Lower leg skin (tissue), 4 donors: ENCODE measurements at regions not wholly inside any gene's neighbourhood (a gene's known extent, or its start where the extent isn't known, plus 50 kb on each side); places are given as distances from the start of the nearest gene placed in this dataset.

Experiments
- DNase-seq, 2 donors: peaks; one replicate each; pipeline ENCODE4 v3.0.0-alpha.2; 2019; ENCODE audit warnings: low spot score in 2 of 2
- H3K4me3 ChIP-seq: fragments of 200-600 bp; sonication (generic); 2 replicates; pipeline ENCODE4 v1.5.1; 2017; ENCODE audit warnings: mild to moderate bottlenecking, low read depth; ENCODE audit not compliant: poor library complexity, severe bottlenecking
- POLR2A ChIP-seq, 2 donors: fragments of 450-650 bp; IDR thresholded peaks; one replicate each; pipeline ENCODE4 v1.6.1; 2016 to 2017; ENCODE audit warnings: antibody characterized with exemption in 2 of 2, mild to moderate bottlenecking in 1 of 2, moderate library complexity in 1 of 2
- WGBS, 2 donors: methylation state at CpG; one replicate each; pipeline ENCODE4 v1.1.5; 2018; 5-methylcytosine and 5-hydroxymethylcytosine counted together
- intact Hi-C: fragments of 100-400 bp; cut with DNase I; formaldehyde crosslinking; loops from one replicate; pipeline ENCODE4 v1.15.0; 2023; ENCODE audit warnings: low total_unique reads
- TF ChIP-seq, protein P1 (sequence below), 3 donors: fragments of 450-650 bp; IDR thresholded peaks; one replicate each; pipeline ENCODE4 v1.5.1; 2016; ENCODE audit warnings: antibody characterized with exemption in 3 of 3, mild to moderate bottlenecking in 3 of 3, moderate library complexity in 2 of 3

- WGBS, 2 donors, result 54 to 65% methylated on average over 5 of the region's 5 CpGs
- TF ChIP-seq, protein P1, sequence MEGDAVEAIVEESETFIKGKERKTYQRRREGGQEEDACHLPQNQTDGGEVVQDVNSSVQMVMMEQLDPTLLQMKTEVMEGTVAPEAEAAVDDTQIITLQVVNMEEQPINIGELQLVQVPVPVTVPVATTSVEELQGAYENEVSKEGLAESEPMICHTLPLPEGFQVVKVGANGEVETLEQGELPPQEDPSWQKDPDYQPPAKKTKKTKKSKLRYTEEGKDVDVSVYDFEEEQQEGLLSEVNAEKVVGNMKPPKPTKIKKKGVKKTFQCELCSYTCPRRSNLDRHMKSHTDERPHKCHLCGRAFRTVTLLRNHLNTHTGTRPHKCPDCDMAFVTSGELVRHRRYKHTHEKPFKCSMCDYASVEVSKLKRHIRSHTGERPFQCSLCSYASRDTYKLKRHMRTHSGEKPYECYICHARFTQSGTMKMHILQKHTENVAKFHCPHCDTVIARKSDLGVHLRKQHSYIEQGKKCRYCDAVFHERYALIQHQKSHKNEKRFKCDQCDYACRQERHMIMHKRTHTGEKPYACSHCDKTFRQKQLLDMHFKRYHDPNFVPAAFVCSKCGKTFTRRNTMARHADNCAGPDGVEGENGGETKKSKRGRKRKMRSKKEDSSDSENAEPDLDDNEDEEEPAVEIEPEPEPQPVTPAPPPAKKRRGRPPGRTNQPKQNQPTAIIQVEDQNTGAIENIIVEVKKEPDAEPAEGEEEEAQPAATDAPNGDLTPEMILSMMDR (IDR thresholded peaks at IDR 0.05), result no peak
- no peak for TF ChIP-seq POLR2A (IDR thresholded peaks at IDR 0.05)
- intact Hi-C loops, result no loop called here
- H3K4me3 ChIP-seq, result no peak overlapping the region
- DNase-seq, result no peak
Measured at GRCh38 chr18:55699233-55699765, 111.3 kb upstream of the TCF4 start.

DNA sequence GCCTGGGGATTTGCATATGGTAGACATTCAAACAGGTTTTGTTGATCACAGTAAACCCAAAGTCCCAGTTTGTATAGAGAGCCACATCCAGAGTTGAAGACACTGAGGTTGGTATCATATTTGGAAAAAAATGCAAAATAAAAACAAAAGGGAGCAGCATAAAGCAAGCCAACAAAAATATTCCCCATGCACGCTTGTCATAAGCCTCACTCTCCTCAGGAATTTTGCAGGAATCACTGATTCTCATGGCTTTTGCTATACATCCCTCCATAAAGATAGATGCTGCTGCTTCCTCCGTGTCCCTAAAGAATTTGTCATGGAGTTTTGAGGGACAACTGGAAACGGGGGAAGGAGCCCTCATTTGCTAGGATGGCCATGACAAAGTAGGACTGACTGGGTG lies 108.8 kb upstream of the TCF4 start:
- WGBS, 2 donors, result 81 to 94% methylated on average over 3 of the region's 3 CpGs
- TF ChIP-seq POLR2A (IDR thresholded peaks at IDR 0.05), result no peak
- TF ChIP-seq, protein P1 (IDR thresholded peaks at IDR 0.05), result no peak
- no peak overlapping the region for H3K4me3 ChIP-seq
- intact Hi-C loops, result no loop called here
- no peak for DNase-seq

DNA sequence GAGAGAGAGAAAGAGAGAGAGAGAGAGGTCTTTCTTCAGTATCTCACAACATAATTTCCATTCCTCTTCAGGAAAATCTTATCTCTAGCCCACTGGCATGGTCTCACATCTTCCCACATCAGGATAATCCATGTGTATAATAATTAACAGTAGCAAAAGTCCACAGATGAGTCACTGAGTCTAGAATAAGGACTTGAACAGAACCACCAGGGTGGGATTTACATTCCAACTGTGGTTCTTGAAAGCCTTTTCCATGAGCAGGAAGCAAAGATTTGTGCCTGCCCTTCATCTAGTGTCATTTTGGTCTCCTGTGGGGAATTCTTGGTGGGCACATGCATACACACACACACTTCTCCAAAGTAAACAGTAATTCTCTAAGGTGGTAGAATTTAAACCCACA lies 107.1 kb upstream of the TCF4 start:
- no peak overlapping the region for H3K4me3 ChIP-seq
- no peak for TF ChIP-seq POLR2A (IDR thresholded peaks at IDR 0.05)
- TF ChIP-seq, protein P1 (IDR thresholded peaks at IDR 0.05), result no peak
- intact Hi-C loops, result no loop called here
- DNase-seq, result no peak

DNA sequence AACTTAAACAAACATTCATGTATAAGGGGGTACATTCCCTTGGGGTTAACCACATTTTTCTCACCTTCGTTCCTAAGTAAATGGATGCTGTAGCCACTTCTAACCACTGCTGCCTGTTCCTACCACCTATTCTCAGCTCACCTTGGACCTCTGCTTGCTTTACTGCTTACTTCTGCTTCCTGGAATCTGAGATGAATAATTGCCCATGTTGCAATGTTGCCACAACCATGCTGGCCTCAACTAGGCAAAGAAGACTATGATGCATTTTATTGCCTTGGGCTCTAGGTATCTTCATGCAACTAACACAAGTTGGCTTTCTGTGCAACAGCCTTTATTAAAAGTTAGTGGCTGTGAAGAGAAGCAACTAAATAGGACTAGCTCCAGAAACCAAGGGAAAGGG lies 106.3 kb upstream of the TCF4 start:
- TF ChIP-seq, protein P1 (IDR thresholded peaks at IDR 0.05), result no peak
- TF ChIP-seq POLR2A (IDR thresholded peaks at IDR 0.05), result no peak
- intact Hi-C loops, result loop anchor here (5.0 kb wide), 1 partner anchor 353 kb away; no protein-coding TSS in a partner anchor
- H3K4me3 ChIP-seq, result no peak overlapping the region
- 79 to 83% methylated on average over 1 of the region's 1 CpG for WGBS, 2 donors
- no peak for DNase-seq

DNA sequence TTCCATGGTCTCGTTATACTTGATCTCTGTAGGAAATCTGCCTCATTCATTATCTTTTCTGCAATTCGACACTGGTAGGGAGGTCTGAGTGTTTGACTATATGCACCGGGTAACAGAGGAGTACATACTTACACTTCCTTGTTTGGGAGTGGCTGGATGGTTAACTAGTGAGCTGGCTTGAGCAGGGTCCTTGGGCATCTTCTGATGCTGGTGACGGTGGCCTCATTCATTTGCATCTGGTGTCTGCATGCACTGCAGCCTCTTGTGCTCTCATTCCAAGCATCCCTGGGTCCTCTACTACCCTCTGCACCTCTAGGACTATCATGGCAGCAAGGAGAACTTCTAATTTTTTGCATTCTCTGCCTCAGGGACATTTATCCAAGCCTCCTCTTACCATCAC lies 100.0 kb upstream of the TCF4 start:
- no peak for DNase-seq
- no peak overlapping the region for H3K4me3 ChIP-seq
- intact Hi-C loops, result no loop called here
- no peak for TF ChIP-seq POLR2A (IDR thresholded peaks at IDR 0.05)
- TF ChIP-seq, protein P1 (IDR thresholded peaks at IDR 0.05), result no peak
- WGBS, 2 donors, result 83 to 85% methylated on average over 4 of the region's 4 CpGs

GRCh38 chr18:55687106-55687505 lies 99.1 kb upstream of the TCF4 start:
- no peak overlapping the region for H3K4me3 ChIP-seq
- no peak for DNase-seq
- intact Hi-C loops, result no loop called here
- WGBS, 2 donors, result 86% methylated on average over 3 of the region's 3 CpGs
- TF ChIP-seq, protein P1 (IDR thresholded peaks at IDR 0.05), result no peak
- no peak for TF ChIP-seq POLR2A (IDR thresholded peaks at IDR 0.05)
